Nephron (organoid): ENCODE measurements at regions not wholly inside any gene's neighbourhood (a gene's known extent, or its start where the extent isn't known, plus 50 kb on each side); places are given as distances from the start of the nearest gene placed in this dataset.
A peak's percentile ranks its signal among the peaks of the same experiment; 100 is the strongest.

Experiments
- H3K27ac Mint-ChIP-seq, 3 experiments: 2 replicates each; pipeline ENCODE4 v1.8.0; 2020; ENCODE audit warnings: mixed read lengths in 3 of 3, mild to moderate bottlenecking in 2 of 3, moderate library complexity in 1 of 3
- H3K27me3 Mint-ChIP-seq: 2 replicates; pipeline ENCODE4 v1.8.0; 2021; ENCODE audit warnings: low read depth, mild to moderate bottlenecking, moderate library complexity, mixed read lengths
- H3K36me3 Mint-ChIP-seq: 2 replicates; pipeline ENCODE4 v1.8.0; 2020; ENCODE audit warnings: low read depth, mixed read lengths
- H3K4me1 Mint-ChIP-seq: 2 replicates; pipeline ENCODE4 v1.8.0; 2020; ENCODE audit warnings: mixed read lengths
- H3K4me3 Mint-ChIP-seq, 3 experiments: 2 replicates each; pipeline ENCODE4 v1.8.0; 2020; ENCODE audit warnings: mild to moderate bottlenecking in 3 of 3, mixed read lengths in 3 of 3, moderate library complexity in 2 of 3
- H3K9me3 Mint-ChIP-seq: 2 replicates; pipeline ENCODE4 v1.8.0; 2020; ENCODE audit warnings: mixed read lengths
- CTCF ChIP-seq, 3 experiments: fragments of 200-600 bp; sonication (generic); IDR thresholded peaks; one replicate each; pipeline ENCODE4 v1.5.0; 2021; ENCODE audit warnings: antibody characterized with exemption in 3 of 3; ENCODE audit not compliant: unreplicated experiment in 3 of 3

- Mint-ChIP-seq H3K4me1 (no peaks in the 10 kb centered on the region), H3K4me3 (no peak overlapping the region), H3K36me3 (no peaks in the 10 kb centered on the region), H3K27me3 (no peaks in the 10 kb centered on the region), H3K9me3 (no peaks in the 10 kb centered on the region), H3K27ac (no peak overlapping the region)
- TF ChIP-seq CTCF (IDR thresholded peaks at IDR 0.05; ENCODE audit: unreplicated experiment in 3 of 3), result no peak
These were observed 86.5 kb downstream of the MTRR start for GRCh38 chr5:7955476-7955875.

GRCh38 chr5:7957329-7957728 lies 88.4 kb downstream of the MTRR start:
- H3K9me3 Mint-ChIP-seq, result no peaks in the 10 kb centered on the region

GRCh38 chr5:7960142-7960541 lies 91.2 kb downstream of the MTRR start:
- Mint-ChIP-seq H3K4me1 (no peaks in the 10 kb centered on the region), H3K27me3 (no peaks in the 10 kb centered on the region), H3K27ac (no peak overlapping the region), H3K36me3 (no peaks in the 10 kb centered on the region), H3K9me3 (no peaks in the 10 kb centered on the region), H3K4me3 (no peak overlapping the region)
- TF ChIP-seq CTCF (IDR thresholded peaks at IDR 0.05; ENCODE audit: unreplicated experiment in 3 of 3), result no peak

More at GRCh38 chr5:7957329-7957728, 88.4 kb downstream of the MTRR start:
- no peak overlapping the region for H3K4me3 Mint-ChIP-seq
- H3K27me3 Mint-ChIP-seq, result no peaks in the 10 kb centered on the region
- H3K27ac Mint-ChIP-seq, result no peak overlapping the region
- H3K36me3 Mint-ChIP-seq, result no peaks in the 10 kb centered on the region
- H3K4me1 Mint-ChIP-seq, result no peaks in the 10 kb centered on the region
- TF ChIP-seq CTCF (IDR thresholded peaks at IDR 0.05; ENCODE audit: unreplicated experiment in 3 of 3), result no peak

GRCh38 chr5:7961540-7961939 lies 92.6 kb downstream of the MTRR start:
- H3K9me3 Mint-ChIP-seq, result peaks cover 1% of the 10 kb centered on the region
- H3K27ac Mint-ChIP-seq, result no peak overlapping the region
- H3K4me3 Mint-ChIP-seq, result no peak overlapping the region
- no peaks in the 10 kb centered on the region for H3K4me1 Mint-ChIP-seq
- no peaks in the 10 kb centered on the region for H3K36me3 Mint-ChIP-seq
- TF ChIP-seq CTCF (IDR thresholded peaks at IDR 0.05; ENCODE audit: unreplicated experiment in 3 of 3), result no peak
- no peaks in the 10 kb centered on the region for H3K27me3 Mint-ChIP-seq

GRCh38 chr5:7970816-7971215 lies 101.9 kb downstream of the MTRR start:
- Mint-ChIP-seq H3K27me3 (no peaks in the 10 kb centered on the region), H3K4me1 (no peaks in the 10 kb centered on the region), H3K36me3 (no peaks in the 10 kb centered on the region), H3K4me3 (no peak overlapping the region), H3K9me3 (peaks cover 5% of the 10 kb centered on the region), H3K27ac (no peak overlapping the region)
- no peak for TF ChIP-seq CTCF (IDR thresholded peaks at IDR 0.05; ENCODE audit: unreplicated experiment in 3 of 3)

GRCh38 chr5:7976411-7977190 lies 107.7 kb downstream of the MTRR start:
- Mint-ChIP-seq H3K4me3 (no peak overlapping the region), H3K9me3 (no peaks in the 10 kb centered on the region), H3K36me3 (no peaks in the 10 kb centered on the region), H3K27ac (peak overlapping the region in 1 of 3 experiments; percentile 53), H3K4me1 (no peaks in the 10 kb centered on the region), H3K27me3 (no peaks in the 10 kb centered on the region)
- TF ChIP-seq CTCF (IDR thresholded peaks at IDR 0.05; ENCODE audit: unreplicated experiment in 3 of 3), result no peak
